Activated CD4-positive, alpha-beta T cell treated with anti-CD3 and anti-CD28 coated beads for 24 hours (primary cell): ENCODE measurements at regions not wholly inside any gene's neighbourhood (a gene's known extent, or its start where the extent isn't known, plus 50 kb on each side); places are given as distances from the start of the nearest gene placed in this dataset.

Experiments used
- DNase-seq, 2 donors: peaks; one replicate each; pipeline ENCODE4 v3.0.0-alpha.2; 2020; ENCODE audit warnings: low read depth in 2 of 2

GRCh38 chr9:129240581-129241211, 62.6 kb upstream of the IER5L start:
- no peak for DNase-seq

DNA sequence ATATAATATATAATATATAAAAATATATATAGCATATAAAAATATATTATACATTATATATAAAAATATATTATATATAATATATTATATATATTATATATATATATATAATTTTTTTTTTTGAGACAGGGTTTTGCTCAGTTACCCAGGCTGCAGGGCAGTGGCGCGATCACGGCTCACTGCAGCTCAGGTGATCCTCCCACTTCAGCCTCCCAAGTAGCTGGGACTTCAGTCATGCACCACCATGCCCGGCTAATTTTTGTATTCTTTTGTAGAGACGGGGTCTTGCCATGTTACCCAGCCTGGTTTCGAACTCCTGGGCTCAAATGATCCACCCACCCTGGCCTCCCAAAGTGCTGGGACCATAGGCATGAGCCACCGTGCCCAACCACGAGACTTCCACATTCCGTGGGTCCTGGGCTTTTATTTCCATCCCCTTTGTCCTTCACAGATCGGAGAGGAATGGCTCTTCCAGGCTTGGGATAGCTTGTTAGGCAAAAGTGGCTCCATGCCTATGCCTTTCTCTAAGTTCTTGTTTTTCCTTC, 62.0 kb upstream of the IER5L start:
- no peak for DNase-seq

GRCh38 chr9:129237803-129238202, 59.7 kb upstream of the IER5L start:
- DNase-seq, result no peak

DNA sequence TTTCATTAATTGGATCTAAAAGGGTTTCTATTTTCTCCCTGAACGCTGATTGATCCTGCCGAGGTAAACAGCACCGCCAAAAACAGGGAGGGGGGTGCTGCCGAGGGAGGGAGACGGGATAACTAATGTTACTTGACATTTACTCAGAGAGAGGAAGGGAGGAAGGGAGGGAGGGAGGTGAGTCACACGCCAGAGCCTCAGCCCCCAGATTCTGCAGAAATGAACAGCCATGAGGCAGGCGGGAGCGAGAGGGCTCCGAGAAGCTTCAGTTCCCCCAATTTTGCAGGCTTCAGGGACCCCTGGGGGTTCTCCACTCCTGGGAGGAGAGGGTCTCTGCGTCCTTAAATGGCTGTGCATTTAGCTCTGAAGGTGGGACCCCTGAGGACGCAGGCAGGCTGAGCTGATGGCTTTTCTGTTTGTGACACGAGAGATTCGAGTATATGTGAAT, 59.1 kb upstream of the IER5L start:
- peak; percentile 54 to 60 for DNase-seq

GRCh38 chr9:129236441-129237145, 58.5 kb upstream of the IER5L start:
- DNase-seq, result no peak

DNA sequence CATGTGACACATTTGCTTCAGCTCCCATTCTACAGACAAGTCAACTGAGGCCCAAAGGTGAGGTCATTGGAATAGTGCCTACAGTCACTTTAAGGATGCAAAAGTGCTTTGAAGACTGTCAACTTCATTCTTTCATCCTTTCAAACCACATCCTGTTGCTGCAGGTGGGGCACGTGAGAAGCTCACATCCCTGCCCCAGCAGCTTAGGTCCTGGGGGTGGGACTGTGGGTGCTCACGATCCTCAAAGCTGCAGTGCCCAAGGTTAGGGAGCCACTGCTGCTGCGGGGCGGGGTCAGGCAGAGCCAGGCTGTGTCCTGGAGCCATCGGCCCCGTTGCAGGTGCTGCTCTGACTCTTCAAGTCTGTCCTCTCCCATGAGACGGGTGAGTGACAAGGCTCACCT, 57.9 kb upstream of the IER5L start:
- peak; percentile 21 to 23 for DNase-seq

DNA sequence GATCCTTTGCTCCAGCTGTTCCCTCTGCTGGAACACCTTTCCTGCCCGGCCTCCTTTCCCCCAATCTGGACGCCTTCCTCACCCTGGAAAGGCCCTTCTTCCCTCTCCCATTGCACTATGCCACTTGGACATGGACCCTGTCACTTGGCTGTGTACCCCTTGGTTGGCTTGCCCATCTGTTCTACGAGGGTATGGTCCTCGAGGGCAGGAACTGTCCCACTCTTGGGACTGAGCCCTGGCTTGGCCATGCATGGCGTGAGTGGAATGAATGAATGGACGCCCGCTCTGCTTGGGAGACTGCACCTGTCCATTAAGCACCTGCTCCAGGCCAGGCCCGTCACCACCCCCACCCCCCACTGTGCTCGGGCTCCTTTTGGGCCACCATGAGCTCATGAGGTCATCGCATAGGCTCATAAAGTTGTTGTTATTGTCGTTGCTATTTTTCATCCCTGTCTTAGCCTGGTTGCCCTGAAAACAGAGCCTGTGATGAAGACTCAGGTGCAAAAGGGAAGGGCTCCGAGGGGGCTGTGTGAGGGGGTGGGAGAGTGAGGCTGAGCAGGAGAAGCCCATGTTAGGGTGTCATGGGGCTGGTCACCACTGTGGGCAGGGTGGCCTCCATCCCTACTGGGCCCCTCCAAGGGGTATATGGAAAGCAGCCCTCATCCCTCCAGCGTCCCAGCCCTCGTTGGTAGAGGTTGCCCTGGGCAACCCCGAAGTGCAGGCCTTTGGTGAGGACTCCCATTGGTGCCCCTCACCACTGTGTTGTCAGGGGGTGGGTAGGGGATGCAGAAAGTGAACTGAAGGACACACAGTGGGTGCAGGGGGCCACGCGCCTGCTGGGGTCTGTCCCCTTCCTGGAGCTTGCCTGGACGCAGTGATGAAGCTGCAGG, 57.2 kb upstream of the IER5L start:
- DNase-seq, result no peak

GRCh38 chr9:129234491-129234890, 56.4 kb upstream of the IER5L start:
- no peak for DNase-seq

DNA sequence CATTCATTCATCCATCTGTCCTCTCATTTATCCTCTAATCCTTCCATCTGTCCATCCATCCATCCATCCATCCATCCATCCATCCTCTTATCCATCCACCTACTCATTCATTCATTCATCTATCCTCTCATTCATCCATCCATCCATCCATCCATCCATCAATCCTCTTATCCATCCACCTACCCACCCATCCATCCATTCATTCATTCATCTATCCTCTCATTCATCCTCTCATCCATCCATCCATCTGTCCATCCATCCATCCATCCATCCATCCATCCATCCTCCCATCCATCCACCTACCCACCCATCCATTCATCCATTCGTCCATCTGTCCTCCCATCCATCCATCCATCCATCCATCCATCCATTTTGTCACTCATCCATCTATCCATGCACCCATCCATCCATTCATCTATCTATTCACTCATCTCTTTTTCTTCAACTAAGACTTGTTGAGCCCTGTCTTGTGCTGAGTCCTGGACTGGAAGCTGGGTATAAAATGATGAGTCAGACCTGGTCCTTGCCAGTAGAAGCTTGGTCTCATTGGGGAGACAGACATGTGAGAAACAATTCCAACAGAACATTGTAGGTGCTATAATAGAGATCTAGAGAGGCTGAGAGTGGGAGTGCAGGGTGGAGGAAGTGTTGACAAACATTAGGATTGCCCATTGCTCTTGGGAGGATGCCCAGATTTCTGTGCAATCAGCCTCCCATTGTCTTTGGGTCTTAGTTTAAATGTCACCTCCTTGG, 55.0 kb upstream of the IER5L start:
- DNase-seq, result no peak

- DNase-seq, result no peak
Observed at GRCh38 chr9:129231759-129232158, 53.7 kb upstream of the IER5L start.

GRCh38 chr9:129231022-129231739, 53.1 kb upstream of the IER5L start:
- DNase-seq, result no peak

GRCh38 chr9:129230302-129230701, 52.2 kb upstream of the IER5L start:
- DNase-seq, result no peak
